GDM1 (cell line): ENCODE measurements at regions not wholly inside any gene's neighbourhood (a gene's known extent, or its start where the extent isn't known, plus 50 kb on each side); places are given as distances from the start of the nearest gene placed in this dataset.
A peak's percentile ranks its signal among the peaks of the same experiment; 100 is the strongest.

Source experiments
- DNase-seq: peaks from one replicate; lab custom pipeline; 2025; lab: John Stamatoyannopoulos, UW

GRCh38 chr5:121199216-121199999, 652.3 kb upstream of the FTMT start:
- DNase-seq, result no peak

- DNase-seq, result no peak
Measured at GRCh38 chr5:121218086-121218485, 633.6 kb upstream of the FTMT start.

- DNase-seq, result no peak
Measured at GRCh38 chr5:121221483-121221882, 630.2 kb upstream of the FTMT start.

- DNase-seq, result no peak
Measured at GRCh38 chr5:121226765-121227164, 624.9 kb upstream of the FTMT start.

- DNase-seq, result no peak
Measured at GRCh38 chr5:121239951-121240350, 611.7 kb upstream of the FTMT start.

GRCh38 chr5:121246971-121247370, 604.7 kb upstream of the FTMT start:
- DNase-seq, result no peak

- no peak for DNase-seq
Measured at GRCh38 chr5:121251954-121252353, 599.7 kb upstream of the FTMT start.

GRCh38 chr5:121257621-121258020, 594.1 kb upstream of the FTMT start:
- no peak for DNase-seq

GRCh38 chr5:121263456-121263855, 588.2 kb upstream of the FTMT start:
- DNase-seq, result no peak

- DNase-seq, result no peak
Measured at GRCh38 chr5:121264605-121265004, 587.1 kb upstream of the FTMT start.

GRCh38 chr5:121271546-121271945, 580.1 kb upstream of the FTMT start:
- no peak for DNase-seq

- DNase-seq, result peak; percentile 39
Measured at GRCh38 chr5:121273833-121274433, 577.7 kb upstream of the FTMT start.

GRCh38 chr5:121279801-121280200, 571.9 kb upstream of the FTMT start:
- no peak for DNase-seq

- no peak for DNase-seq
Measured at GRCh38 chr5:121285801-121286521, 565.7 kb upstream of the FTMT start.

- DNase-seq, result no peak
Measured at GRCh38 chr5:121288781-121289180, 562.9 kb upstream of the FTMT start.

GRCh38 chr5:121292664-121293063, 559.0 kb upstream of the FTMT start:
- DNase-seq, result peak; percentile 23

GRCh38 chr5:121296356-121296755, 555.3 kb upstream of the FTMT start:
- DNase-seq, result no peak

GRCh38 chr5:121299153-121299552, 552.5 kb upstream of the FTMT start:
- DNase-seq, result no peak

- no peak for DNase-seq
Measured at GRCh38 chr5:121304838-121305237, 546.8 kb upstream of the FTMT start.

GRCh38 chr5:121313886-121314285, 537.8 kb upstream of the FTMT start:
- DNase-seq, result no peak

GRCh38 chr5:121315786-121316185, 535.9 kb upstream of the FTMT start:
- DNase-seq, result no peak

- DNase-seq, result no peak
Measured at GRCh38 chr5:121319292-121319691, 532.4 kb upstream of the FTMT start.

GRCh38 chr5:121325930-121326329, 525.8 kb upstream of the FTMT start:
- no peak for DNase-seq
